Testis (tissue), 2 donors: ENCODE measurements at regions not wholly inside any gene's neighbourhood (a gene's known extent, or its start where the extent isn't known, plus 50 kb on each side); places are given as distances from the start of the nearest gene placed in this dataset.

Experiments
- DNase-seq: peaks from one replicate; pipeline ENCODE4 v3.0.0-alpha.2; 2019
- H3K27ac ChIP-seq, 2 donors: fragments of 200-600 bp; sonication (generic); one replicate each; pipeline ENCODE4 v1.5.1; 2019
- H3K27me3 ChIP-seq: fragments of 200-600 bp; sonication (generic); one replicate; pipeline ENCODE4 v1.5.1; 2019
- H3K36me3 ChIP-seq: fragments of 200-600 bp; sonication (generic); one replicate; pipeline ENCODE4 v1.5.1; 2017; ENCODE audit warnings: low read depth; ENCODE audit errors: missing control alignments
- H3K4me1 ChIP-seq: fragments of 200-600 bp; sonication (generic); one replicate; pipeline ENCODE4 v1.5.1; 2019
- H3K4me3 ChIP-seq, 2 donors: fragments of 200-600 bp; sonication (generic); one replicate each; pipeline ENCODE4 v1.5.1; 2017 to 2019
- H3K9me3 ChIP-seq: fragments of 200-600 bp; sonication (generic); one replicate; pipeline ENCODE4 v1.5.1; 2017
- CTCF ChIP-seq, 3 experiments: fragments of 450-650 bp in 2 of 3; fragments of 200-600 bp in 1 of 3; sonication (generic) in 1 of 3; IDR thresholded peaks; one replicate each; pipeline ENCODE4 v1.5.1; 2016 to 2019; ENCODE audit warnings: antibody characterized with exemption in 3 of 3, mild to moderate bottlenecking in 2 of 3, moderate library complexity in 1 of 3
- POLR2A ChIP-seq: fragments of 450-650 bp; IDR thresholded peaks from one replicate; pipeline ENCODE4 v1.6.1; 2017; ENCODE audit warnings: antibody characterized with exemption, mild to moderate bottlenecking, moderate library complexity
- WGBS, 2 donors: methylation state at CpG; one replicate each; pipeline ENCODE4 v1.1.5; 2018; 5-methylcytosine and 5-hydroxymethylcytosine counted together
- intact Hi-C: fragments of 100-400 bp; cut with DNase I; formaldehyde crosslinking; loops from one replicate; pipeline ENCODE4 v1.15.1; 2023; ENCODE audit warnings: low total_unique reads

- Histone ChIP-seq H3K27ac (no peak overlapping the region), H3K4me3 (no peak overlapping the region), H3K27me3 (no peaks in the 10 kb centered on the region), H3K36me3 (no peaks in the 10 kb centered on the region), H3K4me1 (no peaks in the 10 kb centered on the region), H3K9me3 (no peaks in the 10 kb centered on the region)
- intact Hi-C loops: loop anchor here (10.0 kb wide), 1 partner anchor 275 kb away; no protein-coding TSS in a partner anchor
- 68 to 69% methylated on average over 3 of the region's 3 CpGs for WGBS, 2 donors
- no peak for TF ChIP-seq POLR2A
- no peak for TF ChIP-seq CTCF (IDR thresholded peaks at IDR 0.05)
- no peak for DNase-seq
These were observed 65.3 kb upstream of the HTR4 start for GRCh38 chr5:148719605-148720004.

GRCh38 chr5:148720257-148720656, 65.9 kb upstream of the HTR4 start:
- intact Hi-C loops: loop anchor here (10.0 kb wide), 1 partner anchor 275 kb away; no protein-coding TSS in a partner anchor
- H3K4me1 ChIP-seq: no peaks in the 10 kb centered on the region
- no peak overlapping the region for H3K4me3 ChIP-seq
- TF ChIP-seq CTCF (IDR thresholded peaks at IDR 0.05) (no peak), POLR2A (no peak)
- no peaks in the 10 kb centered on the region for H3K9me3 ChIP-seq
- H3K27ac ChIP-seq: no peak overlapping the region
- DNase-seq: no peak
- no peaks in the 10 kb centered on the region for H3K27me3 ChIP-seq
- H3K36me3 ChIP-seq: no peaks in the 10 kb centered on the region

GRCh38 chr5:148723143-148723542, 68.8 kb upstream of the HTR4 start:
- no peaks in the 10 kb centered on the region for H3K27me3 ChIP-seq
- no peak overlapping the region for H3K27ac ChIP-seq
- TF ChIP-seq POLR2A (no peak), CTCF (IDR thresholded peaks at IDR 0.05) (no peak)
- intact Hi-C loops: loop anchor here (10.0 kb wide), 1 partner anchor 278 kb away; no protein-coding TSS in a partner anchor
- H3K4me3 ChIP-seq: no peak overlapping the region
- no peaks in the 10 kb centered on the region for H3K9me3 ChIP-seq
- H3K4me1 ChIP-seq: no peaks in the 10 kb centered on the region
- H3K36me3 ChIP-seq: no peaks in the 10 kb centered on the region
- no peak for DNase-seq

GRCh38 chr5:148725675-148726074, 71.3 kb upstream of the HTR4 start:
- Histone ChIP-seq H3K4me1 (no peaks in the 10 kb centered on the region), H3K27me3 (no peaks in the 10 kb centered on the region), H3K36me3 (no peaks in the 10 kb centered on the region), H3K27ac (no peak overlapping the region), H3K4me3 (no peak overlapping the region), H3K9me3 (no peaks in the 10 kb centered on the region)
- WGBS, 2 donors: 55 to 65% methylated on average over 6 of the region's 6 CpGs
- no peak for TF ChIP-seq CTCF (IDR thresholded peaks at IDR 0.05)
- TF ChIP-seq POLR2A: no peak
- intact Hi-C loops: loop anchor here (10.0 kb wide), 1 partner anchor 281 kb away; no protein-coding TSS in a partner anchor
- no peak for DNase-seq

- no peaks in the 10 kb centered on the region for H3K27me3 ChIP-seq
- intact Hi-C loops: loop anchor here (10.0 kb wide), 1 partner anchor 284 kb away; no protein-coding TSS in a partner anchor
- H3K4me3 ChIP-seq: no peak overlapping the region
- H3K36me3 ChIP-seq: no peaks in the 10 kb centered on the region
- no peak for TF ChIP-seq CTCF (IDR thresholded peaks at IDR 0.05)
- no peak for TF ChIP-seq POLR2A
- H3K4me1 ChIP-seq: no peaks in the 10 kb centered on the region
- H3K9me3 ChIP-seq: no peaks in the 10 kb centered on the region
- H3K27ac ChIP-seq: no peak overlapping the region
- no peak for DNase-seq
These were observed 74.9 kb upstream of the HTR4 start for GRCh38 chr5:148729182-148729581.
